ENCODE measurements at regions not wholly inside any gene's neighbourhood (a gene's known extent, or its start where the extent isn't known, plus 50 kb on each side); places are given as distances from the start of the nearest gene placed in this dataset.
"Not testable (repeated sequence)": the region's sequence is repeated elsewhere in the genome, so short reads cannot be mapped to it uniquely, and the experiment has no call there.

- DNase-seq, result no peak
Observed at GRCh38 chr3:674116-674515, 418.7 kb upstream of the CNTN6 start.

GRCh38 chr3:675846-676245 is 417.0 kb upstream of the CNTN6 start:
- DNase-seq, result no peak

- DNase-seq, result no peak
Observed at GRCh38 chr3:683770-684169, 409.1 kb upstream of the CNTN6 start.

GRCh38 chr3:690770-691169 is 402.1 kb upstream of the CNTN6 start:
- no peak for DNase-seq

GRCh38 chr3:700514-700913 is 392.3 kb upstream of the CNTN6 start:
- no peak for DNase-seq

- no peak for DNase-seq
Observed at GRCh38 chr3:707041-707440, 385.8 kb upstream of the CNTN6 start.

- no peak for DNase-seq
Observed at GRCh38 chr3:713006-713621, 379.7 kb upstream of the CNTN6 start.

GRCh38 chr3:713947-714620 is 378.7 kb upstream of the CNTN6 start:
- no peak for DNase-seq

- no peak for DNase-seq
Observed at GRCh38 chr3:721086-721485, 371.7 kb upstream of the CNTN6 start.

- DNase-seq, result no peak
Observed at GRCh38 chr3:732326-732928, 360.4 kb upstream of the CNTN6 start.

- no peak for DNase-seq
Observed at GRCh38 chr3:733313-733712, 359.5 kb upstream of the CNTN6 start.

- no peak for DNase-seq
Observed at GRCh38 chr3:757711-758110, 335.1 kb upstream of the CNTN6 start.

GRCh38 chr3:759106-759505 is 333.7 kb upstream of the CNTN6 start:
- DNase-seq, result no peak

GRCh38 chr3:773433-773832 is 319.4 kb upstream of the CNTN6 start:
- DNase-seq, result not testable (repeated sequence)

- no peak for DNase-seq
Observed at GRCh38 chr3:775178-775880, 317.5 kb upstream of the CNTN6 start.

GRCh38 chr3:780505-780904 is 312.3 kb upstream of the CNTN6 start:
- no peak for DNase-seq

- no peak for DNase-seq
Observed at GRCh38 chr3:791442-791841, 301.4 kb upstream of the CNTN6 start.

GRCh38 chr3:792630-793029 is 300.2 kb upstream of the CNTN6 start:
- DNase-seq, result no peak

- DNase-seq, result no peak
Observed at GRCh38 chr3:804211-804610, 288.6 kb upstream of the CNTN6 start.

- no peak for DNase-seq
Observed at GRCh38 chr3:805326-805725, 287.5 kb upstream of the CNTN6 start.

- no peak for DNase-seq
Observed at GRCh38 chr3:806006-806405, 286.8 kb upstream of the CNTN6 start.

GRCh38 chr3:816605-817004 is 276.2 kb upstream of the CNTN6 start:
- no peak for DNase-seq

- DNase-seq, result no peak
Observed at GRCh38 chr3:834679-835078, 258.1 kb upstream of the CNTN6 start.

GRCh38 chr3:835096-835495 is 257.7 kb upstream of the CNTN6 start:
- DNase-seq, result no peak

Measured in NCI-H510A (cell line).